Right lobe of liver (tissue), 4 donors: ENCODE measurements at regions not wholly inside any gene's neighbourhood (a gene's known extent, or its start where the extent isn't known, plus 50 kb on each side); places are given as distances from the start of the nearest gene placed in this dataset.

Experiments used
- POLR2A ChIP-seq: fragments of 450-650 bp; IDR thresholded peaks from one replicate; pipeline ENCODE4 v1.6.1; 2017; ENCODE audit warnings: antibody characterized with exemption, mild to moderate bottlenecking
- TF ChIP-seq, protein P1 (sequence below), 4 donors: fragments of 200-600 bp in 3 of 4; fragments of 450-650 bp in 1 of 4; IDR thresholded peaks; one replicate each; pipeline versions ENCODE4 v1.5.1 to v1.8.0; 2016 to 2022; ENCODE audit warnings: antibody characterized with exemption in 4 of 4, mild to moderate bottlenecking in 2 of 4
- donor health status: DM: no; HTN: no; CAD: no.
- donor health status: DM: no; HTN: no; CAD: no.
- donor health status: DM: no; HTN: yes; CAD: no.

DNA sequence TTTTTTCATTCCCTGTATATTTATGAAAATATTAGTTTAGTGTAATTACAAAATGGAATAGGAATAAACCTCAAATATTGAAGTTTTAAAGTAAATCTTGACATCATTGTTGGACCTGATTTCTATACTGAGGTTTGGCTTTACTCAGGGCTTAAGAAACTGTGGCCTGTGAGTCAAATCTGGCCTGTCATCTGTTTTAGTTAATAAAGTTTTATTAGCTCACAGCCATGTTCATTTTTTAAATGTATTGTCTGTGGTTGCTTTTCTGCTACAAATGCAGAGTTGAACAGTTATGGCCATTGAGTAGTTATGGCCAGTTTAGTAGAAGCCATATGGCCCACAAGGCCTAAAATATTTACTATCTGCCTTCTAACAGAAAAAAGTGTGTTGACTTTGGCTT lies 80.7 kb downstream of the DIPK2A start:
- TF ChIP-seq POLR2A, result no peak
- TF ChIP-seq, protein P1, sequence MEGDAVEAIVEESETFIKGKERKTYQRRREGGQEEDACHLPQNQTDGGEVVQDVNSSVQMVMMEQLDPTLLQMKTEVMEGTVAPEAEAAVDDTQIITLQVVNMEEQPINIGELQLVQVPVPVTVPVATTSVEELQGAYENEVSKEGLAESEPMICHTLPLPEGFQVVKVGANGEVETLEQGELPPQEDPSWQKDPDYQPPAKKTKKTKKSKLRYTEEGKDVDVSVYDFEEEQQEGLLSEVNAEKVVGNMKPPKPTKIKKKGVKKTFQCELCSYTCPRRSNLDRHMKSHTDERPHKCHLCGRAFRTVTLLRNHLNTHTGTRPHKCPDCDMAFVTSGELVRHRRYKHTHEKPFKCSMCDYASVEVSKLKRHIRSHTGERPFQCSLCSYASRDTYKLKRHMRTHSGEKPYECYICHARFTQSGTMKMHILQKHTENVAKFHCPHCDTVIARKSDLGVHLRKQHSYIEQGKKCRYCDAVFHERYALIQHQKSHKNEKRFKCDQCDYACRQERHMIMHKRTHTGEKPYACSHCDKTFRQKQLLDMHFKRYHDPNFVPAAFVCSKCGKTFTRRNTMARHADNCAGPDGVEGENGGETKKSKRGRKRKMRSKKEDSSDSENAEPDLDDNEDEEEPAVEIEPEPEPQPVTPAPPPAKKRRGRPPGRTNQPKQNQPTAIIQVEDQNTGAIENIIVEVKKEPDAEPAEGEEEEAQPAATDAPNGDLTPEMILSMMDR (IDR thresholded peaks at IDR 0.05), result no peak
